Esophagus squamous epithelium (tissue), 5 donors: ENCODE measurements at regions not wholly inside any gene's neighbourhood (a gene's known extent, or its start where the extent isn't known, plus 50 kb on each side); places are given as distances from the start of the nearest gene placed in this dataset.

Experiments used
- DNase-seq: peaks from one replicate; lab custom pipeline; 2025; lab: John Stamatoyannopoulos, UW
- H3K27ac ChIP-seq, 4 donors: fragments of 200-600 bp; sonication (generic); one replicate each; pipeline ENCODE4 v1.5.1; 2016 to 2019; ENCODE audit warnings: mild to moderate bottlenecking in 1 of 4
- H3K27me3 ChIP-seq, 4 donors: fragments of 200-600 bp; sonication (generic); 1 replicate in 3 of 4; 2 replicates in 1 of 4; pipeline versions ENCODE4 v1.5.1 to v1.6.0; 2017 to 2021; ENCODE audit warnings: antibody characterized with exemption in 1 of 4
- H3K36me3 ChIP-seq, 3 donors: fragments of 200-600 bp; sonication (generic); one replicate each; pipeline ENCODE4 v1.5.1; 2016 to 2019
- H3K4me1 ChIP-seq, 3 donors: fragments of 200-600 bp; sonication (generic); one replicate each; pipeline ENCODE4 v1.5.1; 2017 to 2019
- H3K4me3 ChIP-seq, 4 donors: fragments of 200-600 bp; sonication (generic); 1 replicate in 3 of 4; 2 replicates in 1 of 4; pipeline ENCODE4 v1.5.1; 2016 to 2019; ENCODE audit warnings: mild to moderate bottlenecking in 2 of 4, moderate library complexity in 1 of 4
- H3K9me3 ChIP-seq, 3 donors: fragments of 200-600 bp; sonication (generic); one replicate each; pipeline ENCODE4 v1.5.1; 2016 to 2019
- CTCF ChIP-seq, 6 experiments: fragments of 450-650 bp in 4 of 6; fragments of 200-600 bp in 2 of 6; sonication (generic) in 2 of 6; IDR thresholded peaks; one replicate each; pipeline ENCODE4 v1.5.1; 2016 to 2019; ENCODE audit warnings: antibody characterized with exemption in 6 of 6, mild to moderate bottlenecking in 4 of 6, moderate library complexity in 4 of 6
- POLR2A ChIP-seq, 4 donors: fragments of 450-650 bp; IDR thresholded peaks; one replicate each; pipeline ENCODE4 v1.6.1; 2017; ENCODE audit warnings: antibody characterized with exemption in 4 of 4, mild to moderate bottlenecking in 4 of 4, moderate library complexity in 3 of 4
- WGBS, 2 donors: methylation state at CpG; one replicate each; pipeline ENCODE4 v1.1.5; 2018; 5-methylcytosine and 5-hydroxymethylcytosine counted together
- intact Hi-C: fragments of 100-400 bp; cut with DNase I; formaldehyde crosslinking; loops from one replicate; pipeline ENCODE4 v1.15.0; 2022
- donor health status: DM: yes; HTN: yes; CAD: no.

- no peaks in the 10 kb centered on the region for H3K36me3 ChIP-seq
- WGBS, 2 donors, result 33 to 67% methylated on average over 1 of the region's 1 CpG
- TF ChIP-seq CTCF (IDR thresholded peaks at IDR 0.05) (no peak), POLR2A (IDR thresholded peaks at IDR 0.05) (no peak)
- no peak for DNase-seq
- peaks cover 0 to 13% (median 0%) of the 10 kb centered on the region in 3 donors for H3K9me3 ChIP-seq
- intact Hi-C loops, result no loop called here
- H3K27me3 ChIP-seq, result no peaks in the 10 kb centered on the region
- H3K4me3 ChIP-seq, result no peak overlapping the region
- no peaks in the 10 kb centered on the region for H3K4me1 ChIP-seq
- no peak overlapping the region for H3K27ac ChIP-seq
Observed at GRCh38 chr7:45999541-45999940, 78.5 kb upstream of the IGFBP3 start.

- 72 to 84% methylated on average over 1 of the region's 1 CpG for WGBS, 2 donors
- no peaks in the 10 kb centered on the region for H3K4me1 ChIP-seq
- H3K9me3 ChIP-seq, result peaks cover 0 to 13% (median 0%) of the 10 kb centered on the region in 3 donors
- intact Hi-C loops, result no loop called here
- DNase-seq, result no peak
- no peaks in the 10 kb centered on the region for H3K36me3 ChIP-seq
- H3K4me3 ChIP-seq, result no peak overlapping the region
- H3K27me3 ChIP-seq, result no peaks in the 10 kb centered on the region
- TF ChIP-seq CTCF (IDR thresholded peaks at IDR 0.05) (no peak), POLR2A (IDR thresholded peaks at IDR 0.05) (no peak)
- H3K27ac ChIP-seq, result no peak overlapping the region
Observed at GRCh38 chr7:45998506-45998905, 77.4 kb upstream of the IGFBP3 start.

- TF ChIP-seq POLR2A (IDR thresholded peaks at IDR 0.05) (no peak), CTCF (IDR thresholded peaks at IDR 0.05) (no peak)
- Histone ChIP-seq H3K4me3 (no peak overlapping the region), H3K36me3 (no peaks in the 10 kb centered on the region), H3K27me3 (no peaks in the 10 kb centered on the region), H3K9me3 (peaks cover 0 to 13% (median 0%) of the 10 kb centered on the region in 3 donors), H3K27ac (no peak overlapping the region), H3K4me1 (no peaks in the 10 kb centered on the region)
- intact Hi-C loops, result no loop called here
- no peak for DNase-seq
Observed at GRCh38 chr7:45993621-45994020, 72.5 kb upstream of the IGFBP3 start.

- no peaks in the 10 kb centered on the region for H3K36me3 ChIP-seq
- no peaks in the 10 kb centered on the region for H3K27me3 ChIP-seq
- DNase-seq, result no peak
- H3K4me3 ChIP-seq, result no peak overlapping the region
- no peaks in the 10 kb centered on the region for H3K4me1 ChIP-seq
- no peak overlapping the region for H3K27ac ChIP-seq
- intact Hi-C loops, result no loop called here
- TF ChIP-seq POLR2A (IDR thresholded peaks at IDR 0.05) (no peak), CTCF (IDR thresholded peaks at IDR 0.05) (no peak)
- 57 to 65% methylated on average over 4 of the region's 4 CpGs for WGBS, 2 donors
- peaks cover 0 to 13% (median 0%) of the 10 kb centered on the region in 3 donors for H3K9me3 ChIP-seq
Observed at GRCh38 chr7:45992826-45993225, 71.8 kb upstream of the IGFBP3 start.

GRCh38 chr7:45990276-45990675 lies 69.2 kb upstream of the IGFBP3 start:
- TF ChIP-seq POLR2A (IDR thresholded peaks at IDR 0.05) (no peak), CTCF (IDR thresholded peaks at IDR 0.05) (no peak)
- no peak overlapping the region for H3K27ac ChIP-seq
- no peaks in the 10 kb centered on the region for H3K9me3 ChIP-seq
- H3K27me3 ChIP-seq, result no peaks in the 10 kb centered on the region
- H3K4me3 ChIP-seq, result no peak overlapping the region
- H3K36me3 ChIP-seq, result no peaks in the 10 kb centered on the region
- H3K4me1 ChIP-seq, result no peaks in the 10 kb centered on the region
- intact Hi-C loops, result no loop called here
- DNase-seq, result no peak
- WGBS, 2 donors, result 28 to 85% methylated on average over 2 to 3 of the region's 3 CpGs
